ENCODE measurements at regions not wholly inside any gene's neighbourhood (a gene's known extent, or its start where the extent isn't known, plus 50 kb on each side); places are given as distances from the start of the nearest gene placed in this dataset.

GRCh38 chr20:57911512-57912226 lies 201.9 kb upstream of the PMEPA1 start:
- Histone ChIP-seq H3K27ac (ENCODE audit: low read length) (no peak overlapping the region), H3K27me3 (replicated peaks in 1 of 2; ENCODE audit: control insufficient read depth in 2 of 2, extremely low read depth in 1 of 2, insufficient read depth in 2 of 2, low read length in 1 of 2) (peaks cover 0 to 28% of the 10 kb centered on the region in 2 experiments), H3K4me3 (ENCODE audit: control insufficient read depth in 1 of 2, extremely low read depth in 1 of 2, low read length in 1 of 2) (no peak overlapping the region), H3K36me3 (ENCODE audit: control insufficient read depth in 2 of 2, extremely low read depth in 1 of 2, insufficient read depth in 1 of 2, low read length in 1 of 2) (no peaks in the 10 kb centered on the region), H3K9me3 (no peaks in the 10 kb centered on the region), H3K4me1 (ENCODE audit: control insufficient read depth in 1 of 2, extremely low read depth in 1 of 2, insufficient read depth in 2 of 2, low read length in 2 of 2) (no peaks in the 10 kb centered on the region)
- H3K4me1 Mint-ChIP-seq, result no peaks in the 10 kb centered on the region
- ChIA-PET POLR2A (no interaction called here), CTCF (no interaction called here)
- WGBS (ENCODE audit: insufficient coverage), result 75% methylated on average over 11 of the region's 14 CpGs
- H3K4me3 Mint-ChIP-seq, result no peak overlapping the region
- no peak for DNase-seq
- H3K36me3 Mint-ChIP-seq, result no peaks in the 10 kb centered on the region
- H3K27me3 Mint-ChIP-seq, result peaks cover 22 to 26% of the 10 kb centered on the region in 2 donors
- ATAC-seq (replicated peaks in 1 of 4), result no peak
- no peak overlapping the region for H3K27ac Mint-ChIP-seq
- H3K9me3 Mint-ChIP-seq, result no peaks in the 10 kb centered on the region

GRCh38 chr20:57910716-57911115 lies 200.9 kb upstream of the PMEPA1 start:
- Mint-ChIP-seq H3K9me3 (no peaks in the 10 kb centered on the region), H3K4me1 (no peaks in the 10 kb centered on the region), H3K27me3 (peaks cover 27 to 35% of the 10 kb centered on the region in 2 donors), H3K27ac (no peak overlapping the region), H3K4me3 (no peak overlapping the region), H3K36me3 (no peaks in the 10 kb centered on the region)
- Histone ChIP-seq H3K27ac (ENCODE audit: low read length) (no peak overlapping the region), H3K4me1 (ENCODE audit: control insufficient read depth in 1 of 2, extremely low read depth in 1 of 2, insufficient read depth in 2 of 2, low read length in 2 of 2) (no peaks in the 10 kb centered on the region), H3K9me3 (no peaks in the 10 kb centered on the region), H3K36me3 (ENCODE audit: control insufficient read depth in 2 of 2, extremely low read depth in 1 of 2, insufficient read depth in 1 of 2, low read length in 1 of 2) (no peaks in the 10 kb centered on the region), H3K27me3 (replicated peaks in 1 of 2; ENCODE audit: control insufficient read depth in 2 of 2, extremely low read depth in 1 of 2, insufficient read depth in 2 of 2, low read length in 1 of 2) (peaks cover 0 to 28% of the 10 kb centered on the region in 2 experiments), H3K4me3 (ENCODE audit: control insufficient read depth in 1 of 2, extremely low read depth in 1 of 2, low read length in 1 of 2) (no peak overlapping the region)
- WGBS (ENCODE audit: insufficient coverage), result no CpG with 5 or more reads among the region's 1 CpG
- DNase-seq, result no peak
- ChIA-PET POLR2A (no interaction called here), CTCF (no interaction called here)
- ATAC-seq (replicated peaks in 1 of 4), result no peak

DNA sequence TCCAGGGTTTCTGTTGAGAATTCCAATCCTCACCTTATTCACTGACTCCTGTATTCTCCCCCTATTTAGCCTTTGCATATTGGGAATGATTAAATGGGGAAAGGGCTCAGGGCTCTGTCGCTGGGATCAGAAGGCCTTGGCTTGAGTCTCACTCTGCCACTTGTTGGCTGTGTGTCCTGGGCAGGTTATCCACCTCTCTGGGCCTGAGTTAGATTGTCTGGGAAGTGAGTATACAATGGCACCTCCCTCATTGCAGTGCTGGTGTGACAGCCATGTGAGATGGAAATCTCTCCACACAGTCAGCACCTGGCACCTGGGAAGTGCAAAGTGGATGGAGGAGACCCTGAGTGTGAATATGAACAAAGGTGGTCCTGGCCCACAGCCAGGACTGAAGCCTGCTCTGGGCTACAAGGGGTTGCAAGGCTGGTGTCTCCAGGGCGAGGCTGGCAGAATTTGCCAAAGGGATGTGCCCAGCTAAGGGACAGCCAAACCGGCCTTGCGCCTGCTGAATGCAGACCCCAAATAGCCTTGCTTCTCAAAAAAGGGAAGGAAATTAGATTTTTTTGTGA lies 200.0 kb upstream of the PMEPA1 start:
- 33% methylated on average over 4 of the region's 4 CpGs for WGBS (ENCODE audit: insufficient coverage)
- H3K27me3 ChIP-seq (replicated peaks in 1 of 2; ENCODE audit: control insufficient read depth in 2 of 2, extremely low read depth in 1 of 2, insufficient read depth in 2 of 2, low read length in 1 of 2), result peaks cover 0 to 28% of the 10 kb centered on the region in 2 experiments
- H3K36me3 ChIP-seq (ENCODE audit: control insufficient read depth in 2 of 2, extremely low read depth in 1 of 2, insufficient read depth in 1 of 2, low read length in 1 of 2), result no peaks in the 10 kb centered on the region
- no peaks in the 10 kb centered on the region for H3K9me3 Mint-ChIP-seq
- H3K9me3 ChIP-seq, result no peaks in the 10 kb centered on the region
- peaks cover 31 to 43% of the 10 kb centered on the region in 2 donors for H3K27me3 Mint-ChIP-seq
- H3K27ac Mint-ChIP-seq, result no peak overlapping the region
- no peak overlapping the region for H3K4me3 Mint-ChIP-seq
- H3K4me1 Mint-ChIP-seq, result no peaks in the 10 kb centered on the region
- CTCF ChIA-PET, result no interaction called here
- no peaks in the 10 kb centered on the region for H3K4me1 ChIP-seq (ENCODE audit: control insufficient read depth in 1 of 2, extremely low read depth in 1 of 2, insufficient read depth in 2 of 2, low read length in 2 of 2)
- no peak overlapping the region for H3K4me3 ChIP-seq (ENCODE audit: control insufficient read depth in 1 of 2, extremely low read depth in 1 of 2, low read length in 1 of 2)
- no peak overlapping the region for H3K27ac ChIP-seq (ENCODE audit: low read length)
- ATAC-seq (replicated peaks in 1 of 4) (no peak), DNase-seq (no peak)
- POLR2A ChIA-PET, result no interaction called here
- no peaks in the 10 kb centered on the region for H3K36me3 Mint-ChIP-seq

DNA sequence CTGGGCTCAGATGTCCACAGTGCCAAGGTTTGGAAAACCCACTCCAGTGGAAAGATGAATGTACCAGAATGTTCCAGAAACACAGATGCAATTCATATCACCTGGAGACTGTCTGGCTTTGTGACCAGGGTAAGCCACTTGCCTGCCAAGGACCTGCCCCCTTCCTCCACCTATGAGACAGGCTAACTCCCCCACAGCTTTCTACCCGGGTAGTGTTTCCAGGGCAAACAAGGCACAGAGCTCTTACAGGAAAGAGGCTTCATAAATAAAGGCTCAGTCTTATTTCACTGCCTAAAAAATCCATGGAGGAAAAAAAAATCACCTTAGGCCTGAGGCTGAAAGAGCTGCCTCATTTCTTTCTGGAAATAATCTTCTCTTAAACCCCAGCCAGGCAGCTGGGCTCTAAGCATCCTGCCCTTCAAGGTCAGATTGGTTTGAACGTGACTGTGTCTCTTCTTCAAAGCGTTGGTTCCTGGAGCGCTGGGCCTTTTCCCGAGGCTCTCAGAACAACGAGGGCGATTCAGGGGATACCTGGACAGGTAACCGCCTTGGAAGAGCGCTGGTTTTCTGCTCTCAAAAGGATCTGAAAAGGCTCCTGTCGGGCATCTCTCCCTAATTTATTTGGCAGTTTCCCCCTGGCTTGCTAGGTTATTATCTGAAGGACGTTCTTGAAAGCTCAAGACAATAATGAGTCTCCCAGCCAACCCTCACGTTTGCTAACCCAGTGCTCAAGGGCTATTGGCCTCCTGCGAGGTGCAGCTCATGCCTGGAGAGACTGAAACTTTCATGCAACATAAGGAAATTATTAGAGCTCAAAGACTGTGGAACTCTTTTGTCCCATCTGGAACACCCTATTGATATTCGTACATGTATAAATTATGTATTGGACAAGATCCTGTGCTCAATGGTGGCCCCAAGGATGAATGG lies 199.2 kb upstream of the PMEPA1 start:
- Mint-ChIP-seq H3K27ac (no peak overlapping the region), H3K4me3 (no peak overlapping the region), H3K9me3 (no peaks in the 10 kb centered on the region), H3K4me1 (no peaks in the 10 kb centered on the region), H3K36me3 (no peaks in the 10 kb centered on the region), H3K27me3 (peaks cover 33 to 49% of the 10 kb centered on the region in 2 donors)
- WGBS (ENCODE audit: insufficient coverage), result 72% methylated on average over 12 of the region's 14 CpGs
- ATAC-seq (replicated peaks in 1 of 4), result no peak
- DNase-seq, result no peak
- POLR2A ChIA-PET, result no interaction called here
- no peaks in the 10 kb centered on the region for H3K9me3 ChIP-seq
- H3K4me1 ChIP-seq (ENCODE audit: control insufficient read depth in 1 of 2, extremely low read depth in 1 of 2, insufficient read depth in 2 of 2, low read length in 2 of 2), result no peaks in the 10 kb centered on the region
- no peak overlapping the region for H3K27ac ChIP-seq (ENCODE audit: low read length)
- CTCF ChIA-PET, result no interaction called here
- no peak overlapping the region for H3K4me3 ChIP-seq (ENCODE audit: control insufficient read depth in 1 of 2, extremely low read depth in 1 of 2, low read length in 1 of 2)
- H3K27me3 ChIP-seq (replicated peaks in 1 of 2; ENCODE audit: control insufficient read depth in 2 of 2, extremely low read depth in 1 of 2, insufficient read depth in 2 of 2, low read length in 1 of 2), result peaks cover 0 to 28% of the 10 kb centered on the region in 2 experiments
- no peaks in the 10 kb centered on the region for H3K36me3 ChIP-seq (ENCODE audit: control insufficient read depth in 2 of 2, extremely low read depth in 1 of 2, insufficient read depth in 1 of 2, low read length in 1 of 2)

DNA sequence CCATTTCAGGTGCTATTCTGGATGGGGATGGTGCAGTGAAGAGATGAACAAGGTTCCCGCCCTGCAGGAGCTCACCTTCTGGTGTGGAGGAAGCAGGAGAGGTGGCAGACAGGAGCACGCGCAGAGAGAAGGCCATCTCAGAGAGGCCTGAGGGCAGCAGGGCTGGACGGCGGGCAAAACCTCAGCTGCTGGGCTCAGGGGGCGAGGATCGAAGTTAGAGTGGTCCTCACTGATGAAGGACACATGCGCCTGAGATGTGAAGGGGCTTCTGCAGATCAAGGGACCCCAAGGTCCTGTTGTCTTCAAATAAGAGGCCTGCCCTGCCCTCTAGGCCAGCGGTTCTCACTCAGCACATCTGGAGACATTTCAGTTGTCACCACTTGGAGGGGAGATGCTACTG lies 198.4 kb upstream of the PMEPA1 start:
- H3K36me3 Mint-ChIP-seq, result no peaks in the 10 kb centered on the region
- H3K4me3 ChIP-seq (ENCODE audit: control insufficient read depth in 1 of 2, extremely low read depth in 1 of 2, low read length in 1 of 2), result no peak overlapping the region
- H3K9me3 Mint-ChIP-seq, result no peaks in the 10 kb centered on the region
- H3K9me3 ChIP-seq, result no peaks in the 10 kb centered on the region
- DNase-seq, result no peak
- no peak for ATAC-seq (replicated peaks in 1 of 4)
- no peaks in the 10 kb centered on the region for H3K4me1 ChIP-seq (ENCODE audit: control insufficient read depth in 1 of 2, extremely low read depth in 1 of 2, insufficient read depth in 2 of 2, low read length in 2 of 2)
- H3K4me1 Mint-ChIP-seq, result no peaks in the 10 kb centered on the region
- no peaks in the 10 kb centered on the region for H3K36me3 ChIP-seq (ENCODE audit: control insufficient read depth in 2 of 2, extremely low read depth in 1 of 2, insufficient read depth in 1 of 2, low read length in 1 of 2)
- no peak overlapping the region for H3K27ac ChIP-seq (ENCODE audit: low read length)
- WGBS (ENCODE audit: insufficient coverage), result 80% methylated on average over 8 of the region's 9 CpGs
- no peak overlapping the region for H3K27ac Mint-ChIP-seq
- H3K4me3 Mint-ChIP-seq, result no peak overlapping the region
- POLR2A ChIA-PET, result no interaction called here
- CTCF ChIA-PET, result no interaction called here
- H3K27me3 ChIP-seq (replicated peaks in 1 of 2; ENCODE audit: control insufficient read depth in 2 of 2, extremely low read depth in 1 of 2, insufficient read depth in 2 of 2, low read length in 1 of 2), result peaks cover 0 to 28% of the 10 kb centered on the region in 2 experiments
- H3K27me3 Mint-ChIP-seq, result peaks cover 31 to 47% of the 10 kb centered on the region in 2 donors

GRCh38 chr20:57907131-57908000 lies 197.6 kb upstream of the PMEPA1 start:
- H3K4me3 Mint-ChIP-seq, result no peak overlapping the region
- Histone ChIP-seq H3K4me1 (ENCODE audit: control insufficient read depth in 1 of 2, extremely low read depth in 1 of 2, insufficient read depth in 2 of 2, low read length in 2 of 2) (no peaks in the 10 kb centered on the region), H3K9me3 (no peaks in the 10 kb centered on the region), H3K36me3 (ENCODE audit: control insufficient read depth in 2 of 2, extremely low read depth in 1 of 2, insufficient read depth in 1 of 2, low read length in 1 of 2) (no peaks in the 10 kb centered on the region), H3K27ac (ENCODE audit: low read length) (no peak overlapping the region), H3K27me3 (replicated peaks in 1 of 2; ENCODE audit: control insufficient read depth in 2 of 2, extremely low read depth in 1 of 2, insufficient read depth in 2 of 2, low read length in 1 of 2) (peaks cover 0 to 22% of the 10 kb centered on the region in 2 experiments), H3K4me3 (ENCODE audit: control insufficient read depth in 1 of 2, extremely low read depth in 1 of 2, low read length in 1 of 2) (no peak overlapping the region)
- no peaks in the 10 kb centered on the region for H3K36me3 Mint-ChIP-seq
- ChIA-PET POLR2A (no interaction called here), CTCF (no interaction called here)
- ATAC-seq (replicated peaks in 1 of 4) (no peak), DNase-seq (no peak)
- 55% methylated on average over 18 of the region's 20 CpGs for WGBS (ENCODE audit: insufficient coverage)
- peaks cover 27 to 41% of the 10 kb centered on the region in 2 donors for H3K27me3 Mint-ChIP-seq
- no peaks in the 10 kb centered on the region for H3K4me1 Mint-ChIP-seq
- H3K9me3 Mint-ChIP-seq, result no peaks in the 10 kb centered on the region
- no peak overlapping the region for H3K27ac Mint-ChIP-seq

Data from T-cell (primary cell).